ENCODE measurements at regions not wholly inside any gene's neighbourhood (a gene's known extent, or its start where the extent isn't known, plus 50 kb on each side); places are given as distances from the start of the nearest gene placed in this dataset.

- H3K4me3 ChIP-seq: no peak overlapping the region
- TF ChIP-seq POLR2A (IDR thresholded peaks at IDR 0.05) (no peak), EP300 (IDR thresholded peaks at IDR 0.05) (no peak), POLR2AphosphoS5 (IDR thresholded peaks at IDR 0.05) (peak in 1 of 4 donors; percentile 21)
- intact Hi-C loops (cut with DNase I): no loop called here
- DNase-seq: no peak
- H3K9me3 ChIP-seq: no peaks in the 10 kb centered on the region
- no peaks in the 10 kb centered on the region for H3K36me3 ChIP-seq
- H3K27me3 ChIP-seq: no peaks in the 10 kb centered on the region
- peaks cover 0 to 12% (median 5%) of the 10 kb centered on the region in 4 donors for H3K4me1 ChIP-seq
- 41 to 54% methylated on average over 8 of the region's 8 CpGs for WGBS, 2 donors
- peak overlapping the region in 1 of 4 donors; percentile 60 for H3K27ac ChIP-seq
Observed at GRCh38 chr20:57990396-57990987, 238.0 kb downstream of the ANKRD60 start.

GRCh38 chr20:57988828-57989227 lies 239.6 kb downstream of the ANKRD60 start:
- intact Hi-C loops (cut with DNase I): no loop called here
- no peak for DNase-seq

GRCh38 chr20:57988422-57988821 lies 240.0 kb downstream of the ANKRD60 start:
- Histone ChIP-seq H3K27me3 (no peaks in the 10 kb centered on the region), H3K27ac (no peak overlapping the region), H3K4me3 (no peak overlapping the region), H3K36me3 (no peaks in the 10 kb centered on the region), H3K9me3 (no peaks in the 10 kb centered on the region), H3K4me1 (peaks cover 0 to under 1% (median 0%) of the 10 kb centered on the region in 4 donors)
- intact Hi-C loops (cut with DNase I): no loop called here
- WGBS, 2 donors: 89 to 91% methylated on average over 3 of the region's 3 CpGs
- DNase-seq: no peak
- no peak for TF ChIP-seq CTCF (IDR thresholded peaks at IDR 0.05)
- no peak for TF ChIP-seq POLR2AphosphoS5 (IDR thresholded peaks at IDR 0.05)
- TF ChIP-seq POLR2A (IDR thresholded peaks at IDR 0.05): no peak
- no peak for TF ChIP-seq EP300 (IDR thresholded peaks at IDR 0.05)

More at GRCh38 chr20:57988828-57989227, 239.6 kb downstream of the ANKRD60 start:
- Histone ChIP-seq H3K27ac (no peak overlapping the region), H3K4me1 (peaks cover 0 to 4% (median 2%) of the 10 kb centered on the region in 4 donors), H3K9me3 (no peaks in the 10 kb centered on the region), H3K4me3 (no peak overlapping the region), H3K36me3 (no peaks in the 10 kb centered on the region), H3K27me3 (no peaks in the 10 kb centered on the region)
- WGBS, 2 donors: 88 to 93% methylated on average over 9 of the region's 9 CpGs
- TF ChIP-seq POLR2A (IDR thresholded peaks at IDR 0.05) (no peak), POLR2AphosphoS5 (IDR thresholded peaks at IDR 0.05) (no peak), CTCF (IDR thresholded peaks at IDR 0.05) (no peak), EP300 (IDR thresholded peaks at IDR 0.05) (no peak)

GRCh38 chr20:57987659-57988058 lies 240.8 kb downstream of the ANKRD60 start:
- no peak overlapping the region for H3K4me3 ChIP-seq
- no peaks in the 10 kb centered on the region for H3K4me1 ChIP-seq
- intact Hi-C loops (cut with DNase I): no loop called here
- no peaks in the 10 kb centered on the region for H3K9me3 ChIP-seq
- no peak overlapping the region for H3K27ac ChIP-seq
- TF ChIP-seq CTCF (IDR thresholded peaks at IDR 0.05): no peak
- TF ChIP-seq POLR2AphosphoS5 (IDR thresholded peaks at IDR 0.05): no peak
- TF ChIP-seq EP300 (IDR thresholded peaks at IDR 0.05): no peak
- no peak for TF ChIP-seq POLR2A (IDR thresholded peaks at IDR 0.05)
- no peak for DNase-seq
- H3K36me3 ChIP-seq: no peaks in the 10 kb centered on the region
- WGBS, 2 donors: 31 to 67% methylated on average over 6 of the region's 6 CpGs
- H3K27me3 ChIP-seq: no peaks in the 10 kb centered on the region

GRCh38 chr20:57986666-57987065 lies 241.8 kb downstream of the ANKRD60 start:
- no peaks in the 10 kb centered on the region for H3K27me3 ChIP-seq
- H3K9me3 ChIP-seq: no peaks in the 10 kb centered on the region
- no peak overlapping the region for H3K4me3 ChIP-seq
- H3K36me3 ChIP-seq: no peaks in the 10 kb centered on the region
- 75 to 78% methylated on average over 6 of the region's 6 CpGs for WGBS, 2 donors
- no peaks in the 10 kb centered on the region for H3K4me1 ChIP-seq
- no peak for TF ChIP-seq POLR2A (IDR thresholded peaks at IDR 0.05)
- no peak for TF ChIP-seq CTCF (IDR thresholded peaks at IDR 0.05)
- TF ChIP-seq POLR2AphosphoS5 (IDR thresholded peaks at IDR 0.05): no peak
- no peak for TF ChIP-seq EP300 (IDR thresholded peaks at IDR 0.05)
- H3K27ac ChIP-seq: no peak overlapping the region
- no peak for DNase-seq
- intact Hi-C loops (cut with DNase I): no loop called here
